ENCODE measurements at regions not wholly inside any gene's neighbourhood (a gene's known extent, or its start where the extent isn't known, plus 50 kb on each side); places are given as distances from the start of the nearest gene placed in this dataset.

DNA sequence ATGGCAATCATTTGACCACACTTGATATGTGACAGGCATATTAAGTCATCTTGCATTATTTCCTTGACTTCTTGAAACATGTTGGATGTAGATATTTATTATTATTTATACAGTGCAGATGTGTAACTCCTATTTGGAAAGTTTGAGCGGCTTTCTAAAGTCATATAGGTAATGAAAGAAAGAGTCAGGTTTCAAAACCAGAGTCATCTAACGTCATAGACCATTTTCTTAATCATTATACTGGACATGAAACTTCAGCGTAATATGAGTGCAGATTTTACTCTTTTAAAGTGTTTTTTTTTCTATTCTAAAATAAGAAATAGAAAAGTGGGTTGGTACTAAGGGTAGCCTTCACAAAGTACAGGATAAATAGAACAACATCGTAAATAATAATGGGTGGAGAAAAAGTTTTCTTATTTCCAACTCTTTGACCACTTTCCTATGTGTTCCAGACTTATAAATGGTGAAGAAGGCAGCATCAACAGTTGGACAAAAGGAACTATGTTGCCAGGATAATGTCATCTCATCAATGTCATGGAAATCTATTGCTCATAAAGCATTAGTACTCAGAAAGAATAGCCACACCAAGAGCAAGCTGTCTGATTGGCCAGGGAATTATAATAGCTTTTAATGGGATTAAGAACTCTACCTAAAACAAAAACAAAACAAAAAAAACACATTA is 108.0 kb upstream of the PCDH18 start:
- CTCF ChIA-PET = no interaction called here
- DNase-seq (ENCODE audit: low read depth, low spot score) (no peak), ATAC-seq (no peak)
- no peaks in the 10 kb centered on the region for H3K27me3 ChIP-seq (ENCODE audit: control insufficient read depth, insufficient read depth, low read length)
- H3K9me3 ChIP-seq (ENCODE audit: control insufficient read depth, insufficient read depth, low read depth, low read length) = no peaks in the 10 kb centered on the region
- TF ChIP-seq, protein P1, sequence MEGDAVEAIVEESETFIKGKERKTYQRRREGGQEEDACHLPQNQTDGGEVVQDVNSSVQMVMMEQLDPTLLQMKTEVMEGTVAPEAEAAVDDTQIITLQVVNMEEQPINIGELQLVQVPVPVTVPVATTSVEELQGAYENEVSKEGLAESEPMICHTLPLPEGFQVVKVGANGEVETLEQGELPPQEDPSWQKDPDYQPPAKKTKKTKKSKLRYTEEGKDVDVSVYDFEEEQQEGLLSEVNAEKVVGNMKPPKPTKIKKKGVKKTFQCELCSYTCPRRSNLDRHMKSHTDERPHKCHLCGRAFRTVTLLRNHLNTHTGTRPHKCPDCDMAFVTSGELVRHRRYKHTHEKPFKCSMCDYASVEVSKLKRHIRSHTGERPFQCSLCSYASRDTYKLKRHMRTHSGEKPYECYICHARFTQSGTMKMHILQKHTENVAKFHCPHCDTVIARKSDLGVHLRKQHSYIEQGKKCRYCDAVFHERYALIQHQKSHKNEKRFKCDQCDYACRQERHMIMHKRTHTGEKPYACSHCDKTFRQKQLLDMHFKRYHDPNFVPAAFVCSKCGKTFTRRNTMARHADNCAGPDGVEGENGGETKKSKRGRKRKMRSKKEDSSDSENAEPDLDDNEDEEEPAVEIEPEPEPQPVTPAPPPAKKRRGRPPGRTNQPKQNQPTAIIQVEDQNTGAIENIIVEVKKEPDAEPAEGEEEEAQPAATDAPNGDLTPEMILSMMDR (IDR thresholded peaks at IDR 0.05) = no peak
- TF ChIP-seq POLR2AphosphoS5 (IDR thresholded peaks at IDR 0.05; ENCODE audit: low read depth, low read length) (no peak), TCF7L2 (IDR thresholded peaks at IDR 0.05; ENCODE audit: low read depth, low read length) (no peak), SIN3A (IDR thresholded peaks at IDR 0.05; ENCODE audit: borderline replicate concordance, insufficient read depth, low read depth, low read length) (no peak)
- TF ChIP-seq, protein P2, sequence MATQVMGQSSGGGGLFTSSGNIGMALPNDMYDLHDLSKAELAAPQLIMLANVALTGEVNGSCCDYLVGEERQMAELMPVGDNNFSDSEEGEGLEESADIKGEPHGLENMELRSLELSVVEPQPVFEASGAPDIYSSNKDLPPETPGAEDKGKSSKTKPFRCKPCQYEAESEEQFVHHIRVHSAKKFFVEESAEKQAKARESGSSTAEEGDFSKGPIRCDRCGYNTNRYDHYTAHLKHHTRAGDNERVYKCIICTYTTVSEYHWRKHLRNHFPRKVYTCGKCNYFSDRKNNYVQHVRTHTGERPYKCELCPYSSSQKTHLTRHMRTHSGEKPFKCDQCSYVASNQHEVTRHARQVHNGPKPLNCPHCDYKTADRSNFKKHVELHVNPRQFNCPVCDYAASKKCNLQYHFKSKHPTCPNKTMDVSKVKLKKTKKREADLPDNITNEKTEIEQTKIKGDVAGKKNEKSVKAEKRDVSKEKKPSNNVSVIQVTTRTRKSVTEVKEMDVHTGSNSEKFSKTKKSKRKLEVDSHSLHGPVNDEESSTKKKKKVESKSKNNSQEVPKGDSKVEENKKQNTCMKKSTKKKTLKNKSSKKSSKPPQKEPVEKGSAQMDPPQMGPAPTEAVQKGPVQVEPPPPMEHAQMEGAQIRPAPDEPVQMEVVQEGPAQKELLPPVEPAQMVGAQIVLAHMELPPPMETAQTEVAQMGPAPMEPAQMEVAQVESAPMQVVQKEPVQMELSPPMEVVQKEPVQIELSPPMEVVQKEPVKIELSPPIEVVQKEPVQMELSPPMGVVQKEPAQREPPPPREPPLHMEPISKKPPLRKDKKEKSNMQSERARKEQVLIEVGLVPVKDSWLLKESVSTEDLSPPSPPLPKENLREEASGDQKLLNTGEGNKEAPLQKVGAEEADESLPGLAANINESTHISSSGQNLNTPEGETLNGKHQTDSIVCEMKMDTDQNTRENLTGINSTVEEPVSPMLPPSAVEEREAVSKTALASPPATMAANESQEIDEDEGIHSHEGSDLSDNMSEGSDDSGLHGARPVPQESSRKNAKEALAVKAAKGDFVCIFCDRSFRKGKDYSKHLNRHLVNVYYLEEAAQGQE (IDR thresholded peaks at IDR 0.05; ENCODE audit: insufficient read depth in 1 of 2, low read depth in 2 of 2, low read length in 1 of 2) = no peak
- no peaks in the 10 kb centered on the region for H3K36me3 ChIP-seq (ENCODE audit: control insufficient read depth, insufficient read depth, low read length)
- no peak overlapping the region for H3K27ac ChIP-seq (ENCODE audit: low read length)
- no peaks in the 10 kb centered on the region for H3K4me1 ChIP-seq (ENCODE audit: control insufficient read depth, insufficient read depth, low read length)
- in situ Hi-C loops (cut with HindIII; ENCODE audit: low pct_unique_long_range_greater_than_20kb, low sequenced_read_pairs) (no loop called here), intact Hi-C loops (cut with micrococcal nuclease; ENCODE audit: unreplicated experiment) (no loop called here)
- no TSS peak for BruUV-seq (replicated peaks)
- no peak overlapping the region for H3K4me3 ChIP-seq (ENCODE audit: low read depth in 2 of 2, low read length in 2 of 2)
- POLR2A ChIA-PET = no interaction called here

DNA sequence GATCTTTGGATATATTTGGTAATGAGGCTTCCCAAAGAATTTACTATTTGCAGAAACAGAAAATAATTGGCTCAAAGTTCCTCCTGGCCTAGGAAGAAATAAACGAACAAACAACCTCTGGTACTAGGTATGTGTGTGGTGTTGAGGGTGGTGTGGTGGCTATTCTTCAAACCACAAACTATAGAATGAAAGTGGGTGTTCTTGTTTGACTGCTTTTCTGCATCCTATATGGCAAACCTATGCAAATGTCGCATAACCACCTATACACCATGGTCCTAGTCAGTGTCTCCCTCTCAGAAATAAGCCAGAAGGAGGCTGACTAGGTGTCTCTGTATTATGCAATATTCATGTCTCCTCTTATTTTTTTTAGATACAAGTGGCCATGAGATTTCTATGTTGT is 106.6 kb upstream of the PCDH18 start:
- Histone ChIP-seq H3K9me3 (ENCODE audit: control insufficient read depth, insufficient read depth, low read depth, low read length) (no peaks in the 10 kb centered on the region), H3K36me3 (ENCODE audit: control insufficient read depth, insufficient read depth, low read length) (no peaks in the 10 kb centered on the region), H3K27me3 (ENCODE audit: control insufficient read depth, insufficient read depth, low read length) (no peaks in the 10 kb centered on the region), H3K4me1 (ENCODE audit: control insufficient read depth, insufficient read depth, low read length) (no peaks in the 10 kb centered on the region), H3K27ac (ENCODE audit: low read length) (no peak overlapping the region), H3K4me3 (ENCODE audit: low read depth in 2 of 2, low read length in 2 of 2) (no peak overlapping the region)
- intact Hi-C loops (cut with micrococcal nuclease; ENCODE audit: unreplicated experiment) (no loop called here), in situ Hi-C loops (cut with HindIII; ENCODE audit: low pct_unique_long_range_greater_than_20kb, low sequenced_read_pairs) (no loop called here)
- BruUV-seq (replicated peaks) = no TSS peak
- no peak for ATAC-seq
- ChIA-PET POLR2A (no interaction called here), CTCF (no interaction called here)
- DNase-seq (ENCODE audit: low read depth, low spot score) = no peak
- TF ChIP-seq TCF7L2 (IDR thresholded peaks at IDR 0.05; ENCODE audit: low read depth, low read length) (no peak), POLR2AphosphoS5 (IDR thresholded peaks at IDR 0.05; ENCODE audit: low read depth, low read length) (no peak), SIN3A (IDR thresholded peaks at IDR 0.05; ENCODE audit: borderline replicate concordance, insufficient read depth, low read depth, low read length) (no peak)
- TF ChIP-seq, protein P1 (IDR thresholded peaks at IDR 0.05) = no peak
- TF ChIP-seq, protein P2 (IDR thresholded peaks at IDR 0.05; ENCODE audit: insufficient read depth in 1 of 2, low read depth in 2 of 2, low read length in 1 of 2) = no peak

All from Panc1 (cell line).